Body of pancreas (tissue), 4 donors: ENCODE measurements at regions not wholly inside any gene's neighbourhood (a gene's known extent, or its start where the extent isn't known, plus 50 kb on each side); places are given as distances from the start of the nearest gene placed in this dataset.

Source experiments
- POLR2A ChIP-seq, 3 donors: fragments of 450-650 bp; IDR thresholded peaks; one replicate each; pipeline ENCODE4 v1.6.1; 2016; ENCODE audit warnings: antibody characterized with exemption in 3 of 3, mild to moderate bottlenecking in 2 of 3
- TF ChIP-seq, protein P1 (sequence below), 7 experiments: fragments of 450-650 bp in 4 of 7; fragments of 200-600 bp in 3 of 7; sonication (generic) in 3 of 7; IDR thresholded peaks; one replicate each; pipeline ENCODE4 v1.5.1; 2016 to 2019; ENCODE audit warnings: antibody characterized with exemption in 7 of 7

DNA sequence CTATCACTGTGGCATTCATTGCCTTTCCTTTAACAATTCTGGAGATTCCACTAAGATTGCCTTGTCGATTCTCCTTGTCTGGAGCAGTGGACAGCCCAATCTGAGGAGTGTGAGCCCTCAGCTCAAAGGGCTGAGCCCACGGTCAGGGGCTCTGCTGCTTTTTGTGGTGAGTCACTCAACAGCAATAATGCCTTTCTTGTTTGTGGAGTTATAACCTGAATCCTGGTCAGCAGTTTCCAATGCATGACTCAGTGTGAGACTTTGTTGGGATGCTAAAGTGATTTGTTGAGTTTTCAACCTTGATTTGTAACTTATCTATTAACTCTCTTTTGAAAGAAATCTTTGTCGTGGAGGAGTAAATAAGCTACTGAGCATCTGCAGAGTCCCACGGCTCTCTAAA, 183.5 kb downstream of the TJP1 start:
- no peak for TF ChIP-seq POLR2A (IDR thresholded peaks at IDR 0.05)
- TF ChIP-seq, protein P1, sequence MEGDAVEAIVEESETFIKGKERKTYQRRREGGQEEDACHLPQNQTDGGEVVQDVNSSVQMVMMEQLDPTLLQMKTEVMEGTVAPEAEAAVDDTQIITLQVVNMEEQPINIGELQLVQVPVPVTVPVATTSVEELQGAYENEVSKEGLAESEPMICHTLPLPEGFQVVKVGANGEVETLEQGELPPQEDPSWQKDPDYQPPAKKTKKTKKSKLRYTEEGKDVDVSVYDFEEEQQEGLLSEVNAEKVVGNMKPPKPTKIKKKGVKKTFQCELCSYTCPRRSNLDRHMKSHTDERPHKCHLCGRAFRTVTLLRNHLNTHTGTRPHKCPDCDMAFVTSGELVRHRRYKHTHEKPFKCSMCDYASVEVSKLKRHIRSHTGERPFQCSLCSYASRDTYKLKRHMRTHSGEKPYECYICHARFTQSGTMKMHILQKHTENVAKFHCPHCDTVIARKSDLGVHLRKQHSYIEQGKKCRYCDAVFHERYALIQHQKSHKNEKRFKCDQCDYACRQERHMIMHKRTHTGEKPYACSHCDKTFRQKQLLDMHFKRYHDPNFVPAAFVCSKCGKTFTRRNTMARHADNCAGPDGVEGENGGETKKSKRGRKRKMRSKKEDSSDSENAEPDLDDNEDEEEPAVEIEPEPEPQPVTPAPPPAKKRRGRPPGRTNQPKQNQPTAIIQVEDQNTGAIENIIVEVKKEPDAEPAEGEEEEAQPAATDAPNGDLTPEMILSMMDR (IDR thresholded peaks at IDR 0.05) = no peak
